ENCODE measurements at regions not wholly inside any gene's neighbourhood (a gene's known extent, or its start where the extent isn't known, plus 50 kb on each side); places are given as distances from the start of the nearest gene placed in this dataset.

- Mint-ChIP-seq H3K9me3 (peaks cover 0 to 4% (median 0%) of the 10 kb centered on the region in 7 donors), H3K36me3 (no peaks in the 10 kb centered on the region), H3K4me3 (no peak overlapping the region), H3K4me1 (no peaks in the 10 kb centered on the region), H3K27me3 (peaks cover 0 to 6% (median 6%) of the 10 kb centered on the region in 3 donors), H3K27ac (peak overlapping the region in 1 of 6 donors; percentile 23)
- ATAC-seq (ENCODE audit: low read depth in 2 of 2): no peak
- DNase-seq: no peak
Observed at GRCh38 chr5:2140501-2141175, 257.9 kb upstream of the IRX4 start.

GRCh38 chr5:2139478-2139877 is 256.8 kb upstream of the IRX4 start:
- Mint-ChIP-seq H3K4me3 (no peak overlapping the region), H3K27me3 (peaks cover 0 to 6% (median 6%) of the 10 kb centered on the region in 3 donors), H3K36me3 (no peaks in the 10 kb centered on the region), H3K4me1 (no peaks in the 10 kb centered on the region), H3K27ac (no peak overlapping the region), H3K9me3 (peaks cover 0 to 4% (median 0%) of the 10 kb centered on the region in 7 donors)
- no peak for DNase-seq
- no peak for ATAC-seq (ENCODE audit: low read depth in 2 of 2)

- Mint-ChIP-seq H3K27me3 (peaks cover 0 to 6% (median 6%) of the 10 kb centered on the region in 3 donors), H3K4me3 (no peak overlapping the region), H3K27ac (no peak overlapping the region), H3K9me3 (peaks cover 0 to 4% (median 0%) of the 10 kb centered on the region in 7 donors), H3K36me3 (no peaks in the 10 kb centered on the region), H3K4me1 (no peaks in the 10 kb centered on the region)
- DNase-seq: no peak
- ATAC-seq (ENCODE audit: low read depth in 2 of 2): no peak
Observed at GRCh38 chr5:2138896-2139295, 256.2 kb upstream of the IRX4 start.

- H3K4me3 Mint-ChIP-seq: no peak overlapping the region
- H3K4me1 Mint-ChIP-seq: peaks cover 0 to 2% (median 0%) of the 10 kb centered on the region in 3 donors
- H3K9me3 Mint-ChIP-seq: peaks cover 0 to 5% (median 2%) of the 10 kb centered on the region in 7 donors
- no peaks in the 10 kb centered on the region for H3K36me3 Mint-ChIP-seq
- DNase-seq: no peak
- peaks cover 0 to 6% (median 6%) of the 10 kb centered on the region in 3 donors for H3K27me3 Mint-ChIP-seq
- ATAC-seq (ENCODE audit: low read depth in 2 of 2): no peak
- H3K27ac Mint-ChIP-seq: no peak overlapping the region
Observed at GRCh38 chr5:2137444-2138050, 254.8 kb upstream of the IRX4 start.

GRCh38 chr5:2136728-2137333 is 254.1 kb upstream of the IRX4 start:
- H3K27ac Mint-ChIP-seq: peak overlapping the region in 1 of 6 donors; percentile 85
- no peak overlapping the region for H3K4me3 Mint-ChIP-seq
- no peaks in the 10 kb centered on the region for H3K36me3 Mint-ChIP-seq
- H3K9me3 Mint-ChIP-seq: peaks cover 0 to 5% (median 2%) of the 10 kb centered on the region in 7 donors
- peaks cover 0 to 2% (median 0%) of the 10 kb centered on the region in 3 donors for H3K4me1 Mint-ChIP-seq
- no peak for ATAC-seq (ENCODE audit: low read depth in 2 of 2)
- DNase-seq: no peak
- H3K27me3 Mint-ChIP-seq: peaks cover 0 to 6% (median 6%) of the 10 kb centered on the region in 3 donors

GRCh38 chr5:2135833-2136232 is 253.1 kb upstream of the IRX4 start:
- Mint-ChIP-seq H3K36me3 (no peaks in the 10 kb centered on the region), H3K27ac (no peak overlapping the region), H3K9me3 (peaks cover 0 to 5% (median 2%) of the 10 kb centered on the region in 7 donors), H3K4me3 (no peak overlapping the region), H3K4me1 (peaks cover 0 to 2% (median 0%) of the 10 kb centered on the region in 3 donors), H3K27me3 (peaks cover 0 to 6% (median 6%) of the 10 kb centered on the region in 3 donors)
- ATAC-seq (ENCODE audit: low read depth in 2 of 2) (no peak), DNase-seq (no peak)

- no peak for ATAC-seq (ENCODE audit: low read depth in 2 of 2)
- DNase-seq: no peak
- Mint-ChIP-seq H3K4me3 (no peak overlapping the region), H3K27ac (no peak overlapping the region), H3K27me3 (peaks cover 0 to 6% (median 6%) of the 10 kb centered on the region in 3 donors), H3K4me1 (peaks cover 0 to 2% (median 0%) of the 10 kb centered on the region in 3 donors), H3K9me3 (peaks cover 0 to 5% (median 2%) of the 10 kb centered on the region in 7 donors), H3K36me3 (no peaks in the 10 kb centered on the region)
Observed at GRCh38 chr5:2135354-2135753, 252.6 kb upstream of the IRX4 start.

GRCh38 chr5:2134543-2135292 is 252.0 kb upstream of the IRX4 start:
- Mint-ChIP-seq H3K36me3 (no peaks in the 10 kb centered on the region), H3K4me1 (peaks cover 0 to 2% (median 0%) of the 10 kb centered on the region in 3 donors), H3K4me3 (no peak overlapping the region), H3K9me3 (peaks cover 0 to 5% (median 2%) of the 10 kb centered on the region in 7 donors), H3K27me3 (peaks cover 0 to 3% (median 1%) of the 10 kb centered on the region in 3 donors), H3K27ac (no peak overlapping the region)
- ATAC-seq (ENCODE audit: low read depth in 2 of 2): no peak
- DNase-seq: no peak

- no peak for DNase-seq
- Mint-ChIP-seq H3K27ac (no peak overlapping the region), H3K27me3 (no peaks in the 10 kb centered on the region), H3K4me3 (no peak overlapping the region), H3K36me3 (no peaks in the 10 kb centered on the region), H3K9me3 (peaks cover 0 to 5% (median 2%) of the 10 kb centered on the region in 7 donors), H3K4me1 (peaks cover 0 to 2% (median 0%) of the 10 kb centered on the region in 3 donors)
- no peak for ATAC-seq (ENCODE audit: low read depth in 2 of 2)
Observed at GRCh38 chr5:2133936-2134335, 251.2 kb upstream of the IRX4 start.

- ATAC-seq (ENCODE audit: low read depth in 2 of 2) (no peak), DNase-seq (no peak)
- peaks cover 0 to 2% (median 0%) of the 10 kb centered on the region in 3 donors for H3K4me1 Mint-ChIP-seq
- H3K27ac Mint-ChIP-seq: no peak overlapping the region
- no peaks in the 10 kb centered on the region for H3K36me3 Mint-ChIP-seq
- no peaks in the 10 kb centered on the region for H3K27me3 Mint-ChIP-seq
- H3K9me3 Mint-ChIP-seq: peaks cover 0 to 5% (median 2%) of the 10 kb centered on the region in 7 donors
- peak overlapping the region in 1 of 8 donors; percentile 0 for H3K4me3 Mint-ChIP-seq
Observed at GRCh38 chr5:2133080-2133479, 250.4 kb upstream of the IRX4 start.

GRCh38 chr5:2132497-2132847 is 249.7 kb upstream of the IRX4 start:
- peaks cover 0 to 2% (median 0%) of the 10 kb centered on the region in 3 donors for H3K4me1 Mint-ChIP-seq
- no peak overlapping the region for H3K27ac Mint-ChIP-seq
- H3K27me3 Mint-ChIP-seq: no peaks in the 10 kb centered on the region
- H3K4me3 Mint-ChIP-seq: no peak overlapping the region
- no peaks in the 10 kb centered on the region for H3K36me3 Mint-ChIP-seq
- ATAC-seq (ENCODE audit: low read depth in 2 of 2): no peak
- DNase-seq: no peak
- H3K9me3 Mint-ChIP-seq: peaks cover 0 to 5% (median 2%) of the 10 kb centered on the region in 7 donors

GRCh38 chr5:2131826-2132496 is 249.2 kb upstream of the IRX4 start:
- no peaks in the 10 kb centered on the region for H3K36me3 Mint-ChIP-seq
- no peaks in the 10 kb centered on the region for H3K27me3 Mint-ChIP-seq
- ATAC-seq (ENCODE audit: low read depth in 2 of 2) (no peak), DNase-seq (no peak)
- peaks cover 0 to 5% (median 2%) of the 10 kb centered on the region in 7 donors for H3K9me3 Mint-ChIP-seq
- H3K4me3 Mint-ChIP-seq: no peak overlapping the region
- peaks cover 0 to 2% (median 0%) of the 10 kb centered on the region in 3 donors for H3K4me1 Mint-ChIP-seq
- H3K27ac Mint-ChIP-seq: no peak overlapping the region

- Mint-ChIP-seq H3K4me1 (peaks cover 0 to 2% (median 0%) of the 10 kb centered on the region in 3 donors), H3K27me3 (no peaks in the 10 kb centered on the region), H3K36me3 (no peaks in the 10 kb centered on the region), H3K4me3 (no peak overlapping the region), H3K27ac (no peak overlapping the region), H3K9me3 (peaks cover 0 to 5% (median 0%) of the 10 kb centered on the region in 7 donors)
- DNase-seq: no peak
- no peak for ATAC-seq (ENCODE audit: low read depth in 2 of 2)
Observed at GRCh38 chr5:2131196-2131595, 248.5 kb upstream of the IRX4 start.
